OCI-LY3 (cell line): ENCODE measurements at regions not wholly inside any gene's neighbourhood (a gene's known extent, or its start where the extent isn't known, plus 50 kb on each side); places are given as distances from the start of the nearest gene placed in this dataset.

ENCODE experiments used
- H2AFZ ChIP-seq: fragments of 200-600, 300-600 bp; shearing (Covaris generic); 2 replicates; pipeline ENCODE4 v1.6.0; 2014; ENCODE audit warnings: antibody characterized with exemption, low read depth, low read length
- H3K27ac ChIP-seq: fragments of 200-600, 300-600 bp; sonication (generic); 2 replicates; pipeline ENCODE4 v1.5.1; 2014; ENCODE audit warnings: mild to moderate bottlenecking, low read length, moderate library complexity, mixed read lengths
- H3K27me3 ChIP-seq: fragments of 200-600, 300-600 bp; sonication (generic); 2 replicates; pipeline ENCODE4 v1.6.1; 2014; ENCODE audit warnings: low read depth, low read length, mixed read lengths
- H3K36me3 ChIP-seq: fragments of 200-600, 300-600 bp; sonication (generic); replicated peaks from 2 replicates; pipeline ENCODE3; 2014; ENCODE audit warnings: low read depth, low read length, mixed read lengths
- H3K4me1 ChIP-seq: fragments of 300-600, 200-600 bp; sonication (generic); 2 replicates; pipeline ENCODE4 v1.6.1; 2014; ENCODE audit warnings: low read length, mixed read lengths
- H3K4me2 ChIP-seq: fragments of 200-600, 300-600 bp; sonication (generic); 2 replicates; pipeline ENCODE4 v1.6.1; 2014; ENCODE audit warnings: low read length, mixed read lengths
- H3K4me3 ChIP-seq: fragments of 300-600, 200-600 bp; sonication (generic); 2 replicates; pipeline ENCODE4 v1.5.1; 2014; ENCODE audit warnings: antibody characterized with exemption, mild to moderate bottlenecking, low read length, moderate library complexity
- H3K79me2 ChIP-seq: fragments of 300-600, 200-600 bp; shearing (Covaris generic); 2 replicates; pipeline ENCODE4 v1.6.1; 2014; ENCODE audit warnings: mild to moderate bottlenecking, low read length, mixed read lengths
- H3K9ac ChIP-seq: fragments of 300-600, 200-600 bp; shearing (Covaris generic); 2 replicates; pipeline ENCODE4 v1.6.0; 2014; ENCODE audit warnings: mild to moderate bottlenecking, low read length, moderate library complexity
- H3K9me3 ChIP-seq: fragments of 200-600, 300-600 bp; shearing (Covaris generic); 2 replicates; pipeline ENCODE4 v1.6.1; 2014; ENCODE audit warnings: low read length, mixed read lengths; ENCODE audit not compliant: insufficient read depth
- H4K20me1 ChIP-seq: fragments of 200-600, 300-600 bp; sonication (generic); 2 replicates; pipeline ENCODE4 v1.6.1; 2016; ENCODE audit warnings: low read length, mixed read lengths; ENCODE audit not compliant: insufficient read depth
- EZH2phosphoT487 ChIP-seq: fragments of 200-600 bp; shearing (Covaris generic); IDR thresholded peaks from 2 replicates; pipeline ENCODE4 v1.6.1; 2018; ENCODE audit warnings: antibody characterized with exemption, mixed run types, low read depth
- TF ChIP-seq, protein P1 (sequence below): fragments of 200-600, 300-600 bp; sonication (generic); IDR thresholded peaks from 2 replicates; pipeline ENCODE4 v1.5.1; 2014; ENCODE audit warnings: antibody characterized with exemption, low read length, low read depth

DNA sequence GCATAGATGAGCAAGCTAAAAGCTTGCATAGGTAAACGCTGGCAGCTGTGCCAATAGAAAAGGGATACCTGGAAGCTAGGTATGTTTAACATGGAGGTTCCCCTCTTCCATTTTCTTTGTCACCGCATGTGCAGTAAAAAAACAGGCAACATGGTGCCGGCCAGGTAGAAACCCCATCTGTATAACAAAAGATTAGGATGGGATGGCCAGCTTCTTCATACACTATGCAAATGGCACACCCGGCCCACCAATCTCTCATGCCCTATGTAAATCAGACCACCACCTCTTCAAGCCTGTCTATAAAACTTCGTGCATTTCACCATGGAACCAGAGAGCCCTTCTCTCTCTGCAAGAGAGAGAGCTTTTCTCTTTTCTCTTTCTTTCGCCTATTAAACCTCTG lies 224.3 kb upstream of the P2RY1 start:
- no peak for TF ChIP-seq EZH2phosphoT487
- TF ChIP-seq, protein P1, sequence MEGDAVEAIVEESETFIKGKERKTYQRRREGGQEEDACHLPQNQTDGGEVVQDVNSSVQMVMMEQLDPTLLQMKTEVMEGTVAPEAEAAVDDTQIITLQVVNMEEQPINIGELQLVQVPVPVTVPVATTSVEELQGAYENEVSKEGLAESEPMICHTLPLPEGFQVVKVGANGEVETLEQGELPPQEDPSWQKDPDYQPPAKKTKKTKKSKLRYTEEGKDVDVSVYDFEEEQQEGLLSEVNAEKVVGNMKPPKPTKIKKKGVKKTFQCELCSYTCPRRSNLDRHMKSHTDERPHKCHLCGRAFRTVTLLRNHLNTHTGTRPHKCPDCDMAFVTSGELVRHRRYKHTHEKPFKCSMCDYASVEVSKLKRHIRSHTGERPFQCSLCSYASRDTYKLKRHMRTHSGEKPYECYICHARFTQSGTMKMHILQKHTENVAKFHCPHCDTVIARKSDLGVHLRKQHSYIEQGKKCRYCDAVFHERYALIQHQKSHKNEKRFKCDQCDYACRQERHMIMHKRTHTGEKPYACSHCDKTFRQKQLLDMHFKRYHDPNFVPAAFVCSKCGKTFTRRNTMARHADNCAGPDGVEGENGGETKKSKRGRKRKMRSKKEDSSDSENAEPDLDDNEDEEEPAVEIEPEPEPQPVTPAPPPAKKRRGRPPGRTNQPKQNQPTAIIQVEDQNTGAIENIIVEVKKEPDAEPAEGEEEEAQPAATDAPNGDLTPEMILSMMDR: no peak
- no peaks in the 10 kb centered on the region for H3K27me3 ChIP-seq
- no peak overlapping the region for H3K9ac ChIP-seq

DNA sequence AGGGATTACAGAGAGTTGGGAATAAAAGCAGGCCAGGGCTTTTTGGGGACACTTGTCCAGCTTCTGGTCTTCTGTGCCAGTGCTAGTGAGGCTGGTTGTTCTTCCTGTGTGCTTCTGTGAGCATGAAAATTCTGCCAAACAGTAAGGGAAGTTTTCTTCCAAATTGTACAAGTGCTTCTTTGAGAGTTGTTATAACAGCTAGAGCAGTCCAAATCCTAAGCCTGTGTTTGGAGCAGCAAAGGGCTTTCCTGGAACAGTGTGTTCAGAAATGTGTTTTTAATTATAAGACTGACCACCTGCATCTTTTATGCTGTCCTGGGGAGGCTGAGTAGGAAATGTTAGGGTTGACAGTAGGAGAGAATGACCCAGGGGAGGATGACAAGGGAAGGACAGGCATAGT lies 223.0 kb upstream of the P2RY1 start:
- Histone ChIP-seq H3K4me1 (no peaks in the 10 kb centered on the region), H3K79me2 (no peaks in the 10 kb centered on the region), H3K9me3 (no peaks in the 10 kb centered on the region), H3K4me3 (no peak overlapping the region), H3K36me3 (no peaks in the 10 kb centered on the region), H3K27me3 (no peaks in the 10 kb centered on the region), H3K9ac (no peak overlapping the region), H3K27ac (no peak overlapping the region), H3K4me2 (no peak overlapping the region), H2AFZ (no peak overlapping the region), H4K20me1 (no peaks in the 10 kb centered on the region)
- no peak for TF ChIP-seq EZH2phosphoT487
- TF ChIP-seq, protein P1: no peak

More for the DNA sequence above, 224.3 kb upstream of the P2RY1 start:
- H2AFZ ChIP-seq: no peak overlapping the region
- no peaks in the 10 kb centered on the region for H4K20me1 ChIP-seq
- no peaks in the 10 kb centered on the region for H3K36me3 ChIP-seq
- H3K4me1 ChIP-seq: no peaks in the 10 kb centered on the region
- no peak overlapping the region for H3K4me3 ChIP-seq
- no peaks in the 10 kb centered on the region for H3K79me2 ChIP-seq
- no peaks in the 10 kb centered on the region for H3K9me3 ChIP-seq
- H3K27ac ChIP-seq: no peak overlapping the region
- H3K4me2 ChIP-seq: no peak overlapping the region

DNA sequence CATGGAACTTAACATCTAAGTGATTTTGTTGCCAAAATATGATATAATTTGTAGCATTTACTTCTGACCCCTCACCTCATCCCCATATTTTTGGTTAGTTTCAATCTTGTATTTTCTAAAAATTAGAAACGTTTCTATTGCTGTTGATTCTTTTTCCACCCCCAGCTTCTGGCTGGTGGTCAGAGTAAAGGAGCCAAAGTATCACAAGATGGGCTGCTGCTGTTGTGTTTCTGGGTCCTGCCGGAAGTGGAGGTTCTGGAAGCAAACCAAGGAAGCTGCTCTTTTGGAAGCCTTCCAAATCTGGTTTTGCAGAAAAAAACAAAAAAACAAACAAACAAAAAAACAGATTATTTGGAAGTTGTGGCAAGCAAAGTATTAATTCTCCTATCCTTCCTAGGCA lies 221.1 kb upstream of the P2RY1 start:
- TF ChIP-seq EZH2phosphoT487: no peak
- no peak overlapping the region for H3K9ac ChIP-seq
- no peak overlapping the region for H3K27ac ChIP-seq
- H3K9me3 ChIP-seq: no peaks in the 10 kb centered on the region
- no peaks in the 10 kb centered on the region for H3K4me1 ChIP-seq
- no peaks in the 10 kb centered on the region for H3K27me3 ChIP-seq
- no peaks in the 10 kb centered on the region for H3K36me3 ChIP-seq
- H3K79me2 ChIP-seq: no peaks in the 10 kb centered on the region
- no peak overlapping the region for H3K4me2 ChIP-seq
- no peak overlapping the region for H3K4me3 ChIP-seq
- H2AFZ ChIP-seq: no peak overlapping the region
- no peaks in the 10 kb centered on the region for H4K20me1 ChIP-seq

DNA sequence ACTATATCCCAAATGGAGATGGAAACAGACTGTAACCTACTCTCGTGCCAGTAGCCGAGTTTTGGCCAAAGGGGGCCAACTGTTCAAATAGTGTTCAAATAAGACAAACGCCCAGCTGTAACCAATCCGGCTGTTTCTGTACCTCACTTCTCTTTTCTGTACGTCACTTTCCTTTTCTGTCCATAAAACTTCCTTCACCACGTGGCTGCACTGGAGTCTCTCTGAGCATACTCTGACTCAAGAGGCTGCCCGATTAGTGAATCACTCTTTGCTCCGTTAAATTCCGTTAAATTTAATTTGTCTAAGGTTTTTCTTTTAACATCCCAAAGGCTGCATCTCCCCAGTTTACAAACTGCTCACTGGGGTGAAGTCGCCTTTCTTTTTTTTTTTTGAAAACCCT lies 219.2 kb upstream of the P2RY1 start:
- Histone ChIP-seq H3K79me2 (no peaks in the 10 kb centered on the region), H4K20me1 (no peaks in the 10 kb centered on the region), H3K27ac (no peak overlapping the region), H3K4me1 (peaks cover 9% of the 10 kb centered on the region), H2AFZ (no peak overlapping the region), H3K9ac (no peak overlapping the region), H3K4me2 (no peak overlapping the region), H3K4me3 (no peak overlapping the region), H3K27me3 (no peaks in the 10 kb centered on the region), H3K9me3 (no peaks in the 10 kb centered on the region), H3K36me3 (no peaks in the 10 kb centered on the region)
- TF ChIP-seq, protein P1: no peak
- TF ChIP-seq EZH2phosphoT487: no peak

DNA sequence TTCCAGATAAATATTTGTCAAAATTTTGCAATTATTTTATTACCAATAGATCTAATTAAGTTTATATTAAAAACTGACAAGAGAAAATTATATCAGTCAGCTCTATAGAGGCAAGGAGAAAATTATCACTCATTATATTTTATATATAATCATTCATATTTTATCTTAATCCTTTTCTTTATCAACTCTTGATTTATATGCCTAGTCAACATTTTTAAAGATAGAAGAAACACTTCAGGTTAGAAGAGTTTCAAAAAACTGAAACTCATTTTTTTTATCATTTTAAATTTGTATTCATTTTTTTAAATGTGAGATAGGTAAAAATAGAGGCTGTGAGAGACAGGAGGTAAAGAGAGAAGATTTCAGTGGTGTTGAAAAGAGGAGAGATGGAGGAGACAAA lies 217.3 kb upstream of the P2RY1 start:
- H3K79me2 ChIP-seq: no peaks in the 10 kb centered on the region
- peaks cover 9% of the 10 kb centered on the region for H3K4me1 ChIP-seq
- TF ChIP-seq, protein P1: no peak
- TF ChIP-seq EZH2phosphoT487: no peak
- H3K9ac ChIP-seq: no peak overlapping the region
- H3K4me2 ChIP-seq: no peak overlapping the region
- H3K27me3 ChIP-seq: no peaks in the 10 kb centered on the region
- no peak overlapping the region for H3K4me3 ChIP-seq
- no peaks in the 10 kb centered on the region for H3K36me3 ChIP-seq
- no peak overlapping the region for H2AFZ ChIP-seq
- no peaks in the 10 kb centered on the region for H4K20me1 ChIP-seq
- no peaks in the 10 kb centered on the region for H3K9me3 ChIP-seq
- no peak overlapping the region for H3K27ac ChIP-seq
